ENCODE measurements at regions not wholly inside any gene's neighbourhood (a gene's known extent, or its start where the extent isn't known, plus 50 kb on each side); places are given as distances from the start of the nearest gene placed in this dataset.

- no TSS peak for BruUV-seq (replicated peaks)
- H3K4me1 ChIP-seq (ENCODE audit: control insufficient read depth in 1 of 2, insufficient read depth in 2 of 2, low read length in 2 of 2) = no peaks in the 10 kb centered on the region
- H3K9me3 ChIP-seq (ENCODE audit: control insufficient read depth in 1 of 2, insufficient read depth in 1 of 2, low read depth in 1 of 2, low read length in 2 of 2) = no peaks in the 10 kb centered on the region
- H3K27me3 ChIP-seq (ENCODE audit: insufficient read depth, low read length) = peaks cover 12% of the 10 kb centered on the region; the same call in 1 of the 2 replicates
- no peak for TF ChIP-seq FOSL1 (IDR thresholded peaks at IDR 0.05; ENCODE audit: low read depth)
- no peak for TF ChIP-seq MAX (IDR thresholded peaks at IDR 0.05)
- no peak for TF ChIP-seq POLR2AphosphoS5 (IDR thresholded peaks at IDR 0.05; ENCODE audit: low read depth, low read length)
- TF ChIP-seq ATF3 (IDR thresholded peaks at IDR 0.05) = no peak
- TF ChIP-seq ZNF274 (IDR thresholded peaks at IDR 0.05; ENCODE audit: low read depth, low read length) = no peak
- no peak for TF ChIP-seq SP1 (IDR thresholded peaks at IDR 0.05; ENCODE audit: low read depth)
- TF ChIP-seq CEBPB (IDR thresholded peaks at IDR 0.05; ENCODE audit: low read depth) = no peak
- no peak for TF ChIP-seq EGR1 (IDR thresholded peaks at IDR 0.05; ENCODE audit: low read depth)
- no peak for TF ChIP-seq ZFX (IDR thresholded peaks at IDR 0.05)
- TF ChIP-seq, protein P1, sequence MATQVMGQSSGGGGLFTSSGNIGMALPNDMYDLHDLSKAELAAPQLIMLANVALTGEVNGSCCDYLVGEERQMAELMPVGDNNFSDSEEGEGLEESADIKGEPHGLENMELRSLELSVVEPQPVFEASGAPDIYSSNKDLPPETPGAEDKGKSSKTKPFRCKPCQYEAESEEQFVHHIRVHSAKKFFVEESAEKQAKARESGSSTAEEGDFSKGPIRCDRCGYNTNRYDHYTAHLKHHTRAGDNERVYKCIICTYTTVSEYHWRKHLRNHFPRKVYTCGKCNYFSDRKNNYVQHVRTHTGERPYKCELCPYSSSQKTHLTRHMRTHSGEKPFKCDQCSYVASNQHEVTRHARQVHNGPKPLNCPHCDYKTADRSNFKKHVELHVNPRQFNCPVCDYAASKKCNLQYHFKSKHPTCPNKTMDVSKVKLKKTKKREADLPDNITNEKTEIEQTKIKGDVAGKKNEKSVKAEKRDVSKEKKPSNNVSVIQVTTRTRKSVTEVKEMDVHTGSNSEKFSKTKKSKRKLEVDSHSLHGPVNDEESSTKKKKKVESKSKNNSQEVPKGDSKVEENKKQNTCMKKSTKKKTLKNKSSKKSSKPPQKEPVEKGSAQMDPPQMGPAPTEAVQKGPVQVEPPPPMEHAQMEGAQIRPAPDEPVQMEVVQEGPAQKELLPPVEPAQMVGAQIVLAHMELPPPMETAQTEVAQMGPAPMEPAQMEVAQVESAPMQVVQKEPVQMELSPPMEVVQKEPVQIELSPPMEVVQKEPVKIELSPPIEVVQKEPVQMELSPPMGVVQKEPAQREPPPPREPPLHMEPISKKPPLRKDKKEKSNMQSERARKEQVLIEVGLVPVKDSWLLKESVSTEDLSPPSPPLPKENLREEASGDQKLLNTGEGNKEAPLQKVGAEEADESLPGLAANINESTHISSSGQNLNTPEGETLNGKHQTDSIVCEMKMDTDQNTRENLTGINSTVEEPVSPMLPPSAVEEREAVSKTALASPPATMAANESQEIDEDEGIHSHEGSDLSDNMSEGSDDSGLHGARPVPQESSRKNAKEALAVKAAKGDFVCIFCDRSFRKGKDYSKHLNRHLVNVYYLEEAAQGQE (IDR thresholded peaks at IDR 0.05; ENCODE audit: low read depth) = no peak
- no peak for TF ChIP-seq POLR2A (IDR thresholded peaks at IDR 0.05; ENCODE audit: borderline replicate concordance, extremely low read depth, insufficient read depth, insufficient read length)
- no peak for TF ChIP-seq SIN3A (IDR thresholded peaks at IDR 0.05; ENCODE audit: low read depth)
- no peak for TF ChIP-seq EZH2 (IDR thresholded peaks at IDR 0.05)
- TF ChIP-seq EZH2phosphoT487 (IDR thresholded peaks at IDR 0.05; ENCODE audit: borderline replicate concordance) = no peak
- no peak for TF ChIP-seq TCF7L2 (IDR thresholded peaks at IDR 0.05; ENCODE audit: borderline replicate concordance, extremely low read depth, insufficient read depth, insufficient read length)
- no peak for TF ChIP-seq JUND (IDR thresholded peaks at IDR 0.05)
- TF ChIP-seq ELF1 (IDR thresholded peaks at IDR 0.05; ENCODE audit: borderline replicate concordance, low read depth) = no peak
- no peak for TF ChIP-seq CTCF (IDR thresholded peaks at IDR 0.05 in 2 of 3, conservative IDR thresholded peaks at IDR 0.05 in 1 of 3; ENCODE audit: borderline replicate concordance in 1 of 3, insufficient read depth in 1 of 3, low read depth in 2 of 3, low read length in 2 of 3)
- TF ChIP-seq RAD21 (IDR thresholded peaks at IDR 0.05; ENCODE audit: low read depth) = no peak
- no peak for TF ChIP-seq YY1 (IDR thresholded peaks at IDR 0.05; ENCODE audit: extremely low read depth, insufficient replicate concordance, low read depth, low read length)
- ChIA-PET RAD21 (ENCODE audit: low non-redundant PET in 1 of 2, low total read pairs in 2 of 2, uncharacterized antibody in 2 of 2, unreplicated experiment in 2 of 2) (no interaction called here), CTCF (no interaction called here), POLR2A (no interaction called here)
- H3K4me2 ChIP-seq (ENCODE audit: low read length) = no peak overlapping the region
- intact Hi-C loops (cut with micrococcal nuclease) = no loop called here
- no peak overlapping the region for H3K9ac ChIP-seq (ENCODE audit: low read length)
- no peaks in the 10 kb centered on the region for H3K36me3 ChIP-seq (ENCODE audit: control insufficient read depth in 1 of 2, insufficient read depth in 2 of 2, low read length in 2 of 2)
- ATAC-seq (no peak), DNase-seq (ENCODE audit: low read depth, low spot score) (no peak)
- no peaks in the 10 kb centered on the region for H3K79me2 ChIP-seq (ENCODE audit: insufficient read depth, low read length)
- no peak overlapping the region for H2AFZ ChIP-seq (ENCODE audit: low read depth, low read length, poor library complexity, severe bottlenecking)
- no peaks in the 10 kb centered on the region for H3K9me2 ChIP-seq (ENCODE audit: insufficient read depth)
- no peak overlapping the region for H3K27ac ChIP-seq (ENCODE audit: low read depth, low read length)
- H3K4me3 ChIP-seq (replicated peaks in 1 of 2; ENCODE audit: low read depth in 1 of 2, low read length in 2 of 2) = no peak overlapping the region
- no peaks in the 10 kb centered on the region for H4K20me1 ChIP-seq (ENCODE audit: insufficient read depth)
Measured at GRCh38 chr1:5680600-5680999, 311.6 kb downstream of the NPHP4 start.

All from HCT116 (cell line).